NCI-H2081 (cell line): ENCODE measurements at regions not wholly inside any gene's neighbourhood (a gene's known extent, or its start where the extent isn't known, plus 50 kb on each side); places are given as distances from the start of the nearest gene placed in this dataset.

Source experiments
- DNase-seq, 2 experiments: peaks; one replicate each; lab custom pipeline; 2025; lab: John Stamatoyannopoulos, UW

GRCh38 chr14:85363358-85363757 lies 166.6 kb upstream of the FLRT2 start:
- no peak for DNase-seq

GRCh38 chr14:85366226-85366625 lies 163.7 kb upstream of the FLRT2 start:
- DNase-seq, result no peak

DNA sequence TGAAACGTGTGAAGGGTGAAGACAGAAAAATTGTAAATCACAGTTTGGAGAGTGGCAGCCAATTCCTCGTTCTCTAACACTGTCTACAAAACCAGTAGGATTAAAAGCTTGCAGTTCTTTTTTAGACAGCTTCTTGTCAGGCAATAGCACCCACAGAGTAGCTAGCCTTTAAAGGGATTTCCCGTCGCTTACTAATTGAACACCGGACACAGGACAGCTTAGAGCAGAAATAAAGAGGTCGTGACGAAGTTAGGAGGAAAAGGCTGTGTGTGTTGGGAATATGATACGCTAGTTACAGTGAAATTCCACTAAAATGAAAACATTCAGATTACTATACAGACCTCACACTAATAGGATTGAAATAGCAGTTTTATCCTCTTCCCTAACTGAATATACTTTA lies 149.1 kb upstream of the FLRT2 start:
- DNase-seq, result no peak

GRCh38 chr14:85382341-85382740 lies 147.6 kb upstream of the FLRT2 start:
- no peak for DNase-seq

DNA sequence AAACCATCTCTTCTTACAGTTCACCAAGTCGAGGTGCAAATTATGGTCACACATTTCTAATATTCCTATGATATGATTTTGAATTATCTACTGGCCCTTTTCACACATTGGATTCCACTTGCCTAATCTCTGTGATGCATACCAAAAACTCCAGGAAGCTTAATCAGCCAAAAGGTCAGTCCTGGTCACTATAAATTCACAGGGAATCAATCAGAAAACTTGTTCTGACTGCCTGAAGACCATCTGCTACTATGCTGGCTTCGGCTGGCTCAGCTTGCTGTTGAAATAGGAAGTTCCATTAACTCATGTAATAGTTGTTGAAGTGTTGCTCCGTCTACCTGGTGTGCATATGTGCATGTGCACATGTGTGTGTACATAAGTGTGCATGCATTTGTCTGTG lies 142.8 kb upstream of the FLRT2 start:
- DNase-seq, result no peak

GRCh38 chr14:85390236-85390635 lies 139.7 kb upstream of the FLRT2 start:
- no peak for DNase-seq

- DNase-seq, result no peak
Measured at GRCh38 chr14:85391455-85391854, 138.5 kb upstream of the FLRT2 start.

DNA sequence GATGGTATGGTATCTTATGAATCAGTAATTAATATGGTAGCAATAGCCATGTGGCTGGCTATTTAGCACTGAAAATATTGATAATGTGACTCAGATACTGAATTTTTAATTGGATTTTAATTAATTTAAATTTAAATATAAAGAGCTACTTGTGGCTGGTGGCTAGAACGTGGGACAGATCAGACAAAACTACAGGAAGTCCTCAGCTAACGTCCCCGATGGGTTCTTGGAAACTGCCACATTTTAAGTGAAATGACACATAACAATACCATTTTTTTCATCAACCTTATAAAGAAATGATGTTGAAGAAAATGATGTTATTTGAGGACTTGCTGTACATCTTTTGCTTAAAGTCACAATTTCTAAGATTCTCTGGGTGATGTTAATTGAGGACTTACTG lies 138.1 kb upstream of the FLRT2 start:
- no peak for DNase-seq

DNA sequence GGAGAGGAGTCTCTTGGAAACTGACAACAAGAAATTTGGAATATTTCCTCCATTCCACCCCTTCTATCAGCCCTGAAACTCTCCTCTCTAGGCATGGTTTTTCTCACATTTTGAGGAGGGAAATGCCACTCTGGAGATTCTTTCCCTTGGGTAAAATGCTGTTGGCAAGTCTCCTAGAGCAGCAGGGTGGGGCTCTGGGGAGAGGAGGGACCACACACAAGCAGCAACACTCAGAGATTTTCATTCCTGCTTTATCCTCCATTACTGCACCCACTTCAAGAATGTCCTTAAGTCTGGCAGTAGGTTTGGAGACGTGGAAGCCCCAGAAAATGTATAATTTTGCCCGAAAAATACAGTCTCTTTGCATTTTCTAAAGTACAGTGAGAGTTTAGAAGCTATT lies 130.8 kb upstream of the FLRT2 start:
- no peak for DNase-seq

GRCh38 chr14:85400678-85401077 lies 129.3 kb upstream of the FLRT2 start:
- no peak for DNase-seq

- DNase-seq, result peak in 1 of 2 experiments; percentile 3
Measured at GRCh38 chr14:85401384-85401783, 128.6 kb upstream of the FLRT2 start.

GRCh38 chr14:85402569-85403162 lies 127.3 kb upstream of the FLRT2 start:
- peak; percentile 60 to 81 for DNase-seq

GRCh38 chr14:85409481-85410210 lies 120.3 kb upstream of the FLRT2 start:
- DNase-seq, result no peak

DNA sequence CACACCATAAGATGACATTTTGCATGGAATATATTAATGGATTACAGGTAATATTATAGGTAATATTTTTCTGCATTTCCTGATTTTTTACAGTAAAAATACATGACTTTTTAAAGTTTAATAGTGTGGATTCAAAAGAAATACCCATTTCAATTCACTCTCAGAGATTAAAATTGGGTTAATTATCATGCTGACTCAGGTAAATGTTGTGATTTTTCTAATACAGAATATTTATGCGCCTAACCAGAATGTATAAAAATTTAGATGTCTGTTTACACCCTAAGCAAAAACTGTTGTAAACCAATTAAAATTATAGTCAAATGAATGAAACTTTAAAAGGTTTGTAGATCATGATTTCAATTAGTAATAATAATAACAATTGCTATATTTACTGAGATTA lies 117.2 kb upstream of the FLRT2 start:
- DNase-seq, result no peak

GRCh38 chr14:85413836-85414526 lies 116.0 kb upstream of the FLRT2 start:
- DNase-seq, result no peak

GRCh38 chr14:85415015-85415712 lies 114.8 kb upstream of the FLRT2 start:
- peak in 1 of 2 experiments; percentile 31 for DNase-seq

DNA sequence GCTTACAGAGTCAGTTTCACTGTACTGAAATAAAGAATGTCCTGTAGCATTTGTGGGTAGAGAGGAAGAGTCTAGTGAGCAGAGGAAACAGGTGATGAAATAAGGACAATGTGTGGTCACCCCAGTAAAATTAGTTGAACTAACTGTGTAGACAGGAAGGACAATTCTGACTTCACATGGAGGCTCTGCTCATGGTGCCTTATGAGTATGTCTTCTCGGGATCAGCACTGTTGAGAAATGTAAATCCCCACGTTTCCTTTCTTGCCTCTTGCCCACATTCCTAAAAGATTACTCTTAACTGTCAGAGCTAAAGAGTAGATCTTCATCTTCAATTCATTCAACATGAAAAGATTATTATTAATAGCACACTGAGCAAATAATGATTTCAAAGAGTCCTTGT lies 113.2 kb upstream of the FLRT2 start:
- DNase-seq, result no peak

DNA sequence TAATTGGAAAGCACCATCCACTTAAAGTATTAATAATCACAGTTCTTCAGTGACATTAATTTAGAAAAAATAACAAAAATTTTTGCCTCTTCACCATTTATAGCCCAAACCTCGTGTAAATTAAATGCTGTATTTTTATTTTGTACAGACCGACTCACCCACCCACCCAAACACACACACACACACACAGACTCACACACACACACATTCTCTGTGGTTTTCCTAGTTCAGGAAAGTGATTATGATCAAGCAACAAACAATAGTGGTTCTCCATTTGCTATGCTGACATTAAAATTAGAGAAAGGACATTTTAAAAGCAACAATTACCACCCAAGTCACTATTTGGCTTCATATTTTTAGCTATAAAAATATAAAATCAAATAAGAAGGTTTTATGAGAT lies 112.5 kb upstream of the FLRT2 start:
- DNase-seq, result no peak

GRCh38 chr14:85418721-85419120 lies 111.2 kb upstream of the FLRT2 start:
- DNase-seq, result no peak

DNA sequence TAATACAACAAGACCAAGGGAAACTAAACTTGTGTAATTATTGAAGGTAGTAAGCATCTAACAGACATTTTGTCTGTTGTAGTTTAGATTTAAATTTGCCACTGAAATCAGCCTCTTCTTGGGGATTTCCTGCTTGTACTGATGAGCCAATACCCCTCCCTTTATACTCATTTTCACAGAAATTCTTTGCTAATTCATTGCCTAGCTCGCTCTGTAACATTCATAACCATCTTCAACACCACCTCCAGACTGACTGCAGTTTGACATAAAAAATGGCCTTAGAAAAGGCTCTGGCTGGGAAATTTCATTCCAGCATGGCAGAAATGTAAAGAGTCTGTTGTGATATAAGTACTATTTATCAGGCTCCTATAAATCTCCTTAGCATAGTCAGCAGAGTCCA lies 109.7 kb upstream of the FLRT2 start:
- DNase-seq, result no peak

GRCh38 chr14:85420707-85421106 lies 109.2 kb upstream of the FLRT2 start:
- no peak for DNase-seq

DNA sequence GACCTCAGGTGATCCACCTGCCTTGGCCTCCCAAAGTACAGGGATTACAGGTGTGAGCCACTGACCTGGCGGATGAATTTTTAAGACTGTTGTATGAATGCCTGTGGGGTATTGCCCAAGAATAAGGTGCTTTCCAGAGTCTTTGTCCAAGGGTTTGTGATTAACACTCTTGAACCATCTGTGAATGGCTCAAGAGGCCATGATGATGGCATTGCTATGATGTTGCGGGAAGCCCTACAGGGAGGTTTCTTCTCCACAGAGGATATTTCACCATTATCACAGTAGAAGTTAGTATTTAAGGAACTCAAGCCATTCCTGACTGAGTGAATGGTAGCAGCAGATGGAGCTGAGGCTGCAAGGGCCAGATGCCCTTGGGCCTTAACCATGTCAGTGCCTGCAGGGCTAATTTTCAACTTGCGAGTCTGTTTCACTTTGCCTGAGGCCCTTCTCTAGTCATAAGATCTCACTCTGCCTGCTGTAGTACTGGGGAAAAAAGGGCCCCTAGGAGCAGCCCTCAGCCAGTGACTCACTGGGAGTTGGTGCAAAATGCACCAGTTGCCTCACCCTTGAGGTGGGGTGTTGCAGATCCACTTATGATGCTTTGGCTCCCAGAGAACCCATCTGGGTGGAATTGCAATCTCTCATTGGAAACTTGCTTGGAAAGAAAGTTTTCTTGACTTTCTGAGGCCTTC lies 108.6 kb upstream of the FLRT2 start:
- no peak for DNase-seq
